NCI-H1092 (cell line): ENCODE measurements at regions not wholly inside any gene's neighbourhood (a gene's known extent, or its start where the extent isn't known, plus 50 kb on each side); places are given as distances from the start of the nearest gene placed in this dataset.
A peak's percentile ranks its signal among the peaks of the same experiment; 100 is the strongest.

Experiments
- DNase-seq: peaks from one replicate; lab custom pipeline; 2025; lab: John Stamatoyannopoulos, UW

DNA sequence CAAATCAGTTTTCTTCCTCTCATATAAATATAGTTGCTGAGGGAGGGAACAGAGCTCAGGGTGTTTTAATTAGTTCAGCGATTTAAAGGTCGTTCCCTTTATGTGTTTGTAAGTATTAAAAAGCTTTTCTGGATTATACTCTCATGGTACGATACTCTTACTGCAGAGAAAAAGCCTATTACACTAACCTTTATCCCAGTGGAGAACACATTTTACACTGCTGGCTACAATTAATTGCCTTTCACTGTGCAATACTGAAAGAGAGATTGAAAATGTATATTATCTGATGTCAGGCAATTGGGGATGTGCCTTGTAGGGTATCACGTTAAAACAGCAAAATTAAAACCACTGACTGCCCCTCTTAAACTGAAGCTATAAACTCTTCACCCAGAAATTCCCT lies 526.9 kb upstream of the SGCG start:
- no peak for DNase-seq

DNA sequence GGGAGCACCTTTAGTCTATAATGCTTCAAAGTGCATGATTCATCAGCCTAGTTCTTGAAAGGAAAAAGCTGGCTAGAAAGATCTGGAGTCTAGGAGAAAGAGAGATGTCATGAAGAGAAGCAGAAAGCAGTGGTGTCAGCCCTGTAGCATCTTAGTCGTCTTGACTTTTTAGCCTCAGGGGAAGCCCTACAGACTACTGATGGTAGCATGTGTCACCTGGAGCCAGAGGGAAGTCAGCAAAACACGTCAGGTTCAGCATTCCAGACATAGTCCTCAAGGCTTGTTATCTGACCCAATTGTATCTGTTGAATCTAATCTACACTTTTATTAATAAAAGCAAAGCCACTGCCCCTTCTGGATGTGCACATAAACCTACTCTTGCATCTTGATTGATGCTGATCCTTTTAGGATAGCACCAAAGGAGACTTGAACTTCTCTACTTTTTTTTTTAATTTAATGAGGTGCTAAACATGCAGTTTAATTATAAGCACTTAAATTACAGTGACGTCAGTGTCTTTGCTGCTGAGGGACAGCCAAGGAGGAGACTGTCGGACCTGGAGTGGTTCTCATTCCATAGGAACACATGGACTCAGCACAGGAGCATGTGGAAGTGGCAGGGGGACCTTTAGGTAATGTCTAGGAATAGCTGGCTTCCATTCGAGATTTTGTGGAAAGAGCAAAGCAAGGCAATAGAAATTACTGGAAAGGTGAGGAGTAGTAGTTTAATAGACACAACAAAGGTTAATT lies 525.5 kb upstream of the SGCG start:
- no peak for DNase-seq

DNA sequence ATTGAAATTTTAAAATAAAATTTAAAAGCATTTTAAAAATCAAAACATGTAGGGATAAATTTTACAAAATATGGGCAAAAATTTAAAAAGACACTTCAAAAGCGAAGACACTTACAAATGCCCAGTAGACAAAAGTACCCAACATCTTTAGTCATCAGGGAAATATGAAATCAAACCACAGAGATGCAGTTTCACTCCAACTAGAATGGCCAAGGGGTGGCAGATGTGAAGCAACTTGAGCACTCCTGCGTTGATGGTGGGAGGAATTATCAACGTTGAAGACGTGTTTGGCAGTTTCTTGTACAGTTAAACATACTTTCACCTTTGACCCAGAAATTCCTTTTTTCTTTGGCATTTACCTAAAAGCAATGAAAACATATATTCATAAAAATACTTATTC lies 518.0 kb upstream of the SGCG start:
- DNase-seq: no peak

DNA sequence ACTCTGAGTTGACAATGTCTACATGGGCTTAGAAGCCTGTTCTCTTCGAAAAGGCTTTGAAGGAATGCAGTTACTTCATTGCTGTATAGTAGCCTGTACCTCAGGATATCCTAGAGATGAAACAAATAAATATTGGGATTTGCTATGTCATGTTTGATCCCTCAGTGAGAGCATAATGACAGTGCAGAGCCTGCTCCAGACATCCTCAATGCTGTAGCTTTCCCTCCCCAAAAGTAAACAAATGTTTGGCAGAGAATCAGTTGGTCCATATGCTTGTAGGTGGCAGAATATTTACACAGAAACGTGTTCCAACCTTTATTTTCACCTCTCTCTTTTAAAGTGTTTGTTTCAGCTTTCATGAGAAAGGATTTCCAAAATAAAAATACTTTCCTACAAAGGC lies 515.3 kb upstream of the SGCG start:
- DNase-seq: peak; percentile 68

DNA sequence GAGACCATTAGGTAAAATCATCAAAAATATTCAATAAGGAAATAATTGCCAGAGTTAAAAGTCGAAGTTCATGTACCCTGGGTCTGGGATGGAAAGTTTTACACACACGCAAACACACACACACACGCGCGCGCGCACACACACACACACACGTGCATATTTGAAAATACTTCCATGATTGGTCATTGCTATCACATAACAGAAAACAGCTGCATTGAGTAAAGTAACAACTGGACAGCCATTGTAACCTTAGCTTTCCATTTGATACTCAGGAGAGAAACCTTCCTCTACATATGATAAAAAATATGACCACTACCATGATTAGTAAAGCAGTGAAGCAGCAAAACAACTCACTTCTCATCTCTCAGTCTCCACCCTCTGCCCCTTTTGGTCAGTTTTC lies 490.0 kb upstream of the SGCG start:
- DNase-seq: no peak

DNA sequence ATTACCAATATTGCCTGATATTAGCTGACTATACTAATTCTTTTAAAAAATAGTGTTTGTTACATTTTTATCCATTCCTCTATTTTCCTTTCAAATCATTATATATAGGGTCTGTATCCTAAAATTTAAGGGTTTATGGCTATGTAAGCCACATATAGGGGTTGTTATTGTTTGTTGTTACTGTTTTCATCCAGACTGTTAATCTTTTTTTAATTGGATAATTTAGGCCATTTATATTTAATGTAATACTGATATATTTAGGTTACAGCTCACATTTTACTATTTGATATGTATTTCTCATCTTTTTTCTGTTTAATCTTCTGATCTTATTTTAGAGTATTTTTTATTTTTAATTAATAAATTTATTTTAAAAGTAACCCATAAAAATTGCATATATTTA lies 487.1 kb upstream of the SGCG start:
- DNase-seq: no peak

DNA sequence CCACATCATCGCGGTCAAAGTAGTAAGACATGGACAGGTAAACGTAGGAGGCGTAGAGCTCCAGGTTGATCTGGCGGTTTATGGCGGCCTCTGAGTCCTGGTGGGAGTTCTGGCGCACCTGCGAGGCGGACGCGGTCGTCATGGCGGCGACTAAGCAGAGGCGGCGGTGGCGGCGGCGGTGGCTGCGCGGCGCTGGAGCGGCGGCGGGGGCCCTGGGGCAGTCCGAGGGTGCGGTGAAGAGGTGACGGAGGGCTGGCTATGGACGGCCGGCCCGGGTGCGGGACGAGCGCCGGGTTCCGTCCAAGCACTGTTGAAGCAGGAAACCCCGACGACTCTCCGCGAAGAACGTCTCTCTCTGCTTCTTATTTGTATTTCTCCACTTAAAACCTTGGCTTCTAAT lies 484.3 kb upstream of the SGCG start:
- no peak for DNase-seq

DNA sequence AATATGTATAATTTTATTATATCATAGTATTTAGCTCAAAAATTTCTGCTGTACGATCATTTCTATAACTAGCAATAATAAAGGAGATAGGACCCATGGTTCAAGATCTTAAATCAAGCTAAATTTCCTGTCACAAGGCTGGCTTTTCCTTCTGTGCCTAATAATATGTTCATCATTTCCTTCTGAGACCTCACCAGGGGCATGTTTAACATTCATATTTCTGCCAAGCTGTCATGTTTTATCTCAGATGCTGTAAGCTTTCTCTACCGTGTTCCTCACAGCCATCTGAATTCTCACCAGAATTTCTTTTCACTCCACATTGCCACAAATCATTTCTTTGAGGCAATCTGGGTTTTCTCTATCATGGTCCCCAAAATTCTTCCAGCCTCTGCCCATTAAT lies 482.3 kb upstream of the SGCG start:
- DNase-seq: no peak

DNA sequence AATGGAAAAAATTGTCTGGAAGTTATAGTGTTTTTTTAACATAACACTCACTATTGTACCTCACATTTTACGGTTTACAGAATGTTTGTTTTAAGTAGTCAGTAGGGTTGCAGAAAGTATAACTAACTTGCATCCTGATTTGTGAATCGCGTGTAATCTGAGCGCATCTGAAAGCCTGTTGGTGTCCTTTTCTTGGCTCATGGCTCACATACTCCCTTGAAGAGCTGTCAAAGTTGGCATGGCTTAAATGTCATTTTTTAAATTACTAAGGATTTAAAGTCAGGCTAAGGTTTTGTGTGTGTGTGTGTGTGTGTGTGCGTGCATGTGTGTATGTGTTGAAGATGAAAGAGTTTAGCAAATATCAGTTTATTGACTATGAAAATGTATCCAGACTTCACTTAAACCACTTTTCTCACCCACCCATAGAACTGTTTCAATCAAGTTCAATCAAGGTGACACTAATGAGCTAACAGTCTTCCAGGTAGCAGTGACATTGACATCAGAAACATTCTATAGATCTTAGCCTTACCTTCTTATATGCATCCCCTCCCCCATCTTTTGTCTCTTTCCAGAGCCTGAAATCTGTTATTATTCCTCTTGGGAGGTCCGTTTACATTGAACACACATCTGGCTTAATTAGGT lies 480.4 kb upstream of the SGCG start:
- no peak for DNase-seq

DNA sequence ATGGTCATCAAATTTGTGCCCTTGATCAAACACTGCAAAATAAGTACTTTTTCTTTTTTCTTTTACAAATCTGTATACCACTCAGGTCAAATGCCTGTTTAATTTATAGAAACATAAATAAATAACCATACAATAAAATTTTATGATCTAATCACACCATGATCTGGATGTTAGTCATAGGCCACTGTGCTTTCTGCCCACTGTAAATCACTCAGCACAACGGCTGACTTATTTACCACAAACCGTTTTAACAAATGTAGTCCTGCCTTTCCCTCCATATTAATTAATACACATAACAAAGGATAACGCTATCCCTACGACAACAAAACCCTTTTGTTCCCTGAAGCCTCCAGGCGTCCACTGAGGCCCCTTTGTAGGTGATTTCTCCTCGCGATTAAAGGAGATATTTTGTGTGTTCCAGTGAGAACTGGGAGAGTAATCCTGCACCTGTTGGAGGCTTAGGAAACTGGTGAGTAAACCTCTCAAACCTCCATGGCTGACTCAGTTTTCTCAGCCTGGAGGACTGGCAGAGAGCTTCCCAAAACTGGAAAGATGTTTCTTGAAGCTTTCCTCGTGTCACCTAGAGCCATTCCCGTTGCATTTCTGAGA lies 477.1 kb upstream of the SGCG start:
- no peak for DNase-seq

DNA sequence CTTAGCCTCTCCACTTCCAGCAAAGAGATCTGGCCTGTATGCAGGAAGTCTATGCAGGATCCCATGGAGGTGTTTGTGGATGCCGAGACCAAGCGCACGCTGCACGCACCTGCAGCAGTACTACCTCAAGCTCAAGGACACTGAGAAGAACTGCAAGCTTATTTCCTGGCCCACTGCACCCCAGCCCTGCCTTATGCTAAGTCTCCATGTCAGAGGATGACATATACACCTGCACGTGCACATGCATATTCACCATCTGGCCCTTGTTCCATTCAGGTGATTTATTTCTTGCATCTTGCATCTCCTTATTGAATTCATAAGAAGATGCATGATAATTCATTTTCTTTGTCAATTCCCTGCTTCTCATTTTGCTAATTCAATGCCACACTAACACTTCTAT lies 472.8 kb upstream of the SGCG start:
- DNase-seq: no peak

DNA sequence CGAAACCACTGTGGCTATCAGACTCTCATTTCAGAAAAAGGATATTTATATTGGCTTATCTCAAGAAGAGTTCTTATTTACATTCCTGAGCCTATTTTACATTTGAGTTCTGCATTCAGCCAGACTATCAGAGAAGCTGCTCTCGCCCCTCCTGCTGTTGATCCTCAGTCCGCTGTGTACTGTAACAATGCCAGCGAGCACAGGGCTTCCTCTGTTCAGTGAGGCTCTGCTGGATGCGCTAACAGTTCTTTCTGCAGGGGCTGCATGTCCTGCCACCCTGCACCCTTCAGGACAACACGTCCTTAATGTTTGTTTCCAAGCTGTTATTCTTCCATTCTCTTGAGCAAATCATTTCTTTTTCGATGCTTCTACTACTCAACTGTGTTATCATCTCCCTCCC lies 463.7 kb upstream of the SGCG start:
- no peak for DNase-seq

DNA sequence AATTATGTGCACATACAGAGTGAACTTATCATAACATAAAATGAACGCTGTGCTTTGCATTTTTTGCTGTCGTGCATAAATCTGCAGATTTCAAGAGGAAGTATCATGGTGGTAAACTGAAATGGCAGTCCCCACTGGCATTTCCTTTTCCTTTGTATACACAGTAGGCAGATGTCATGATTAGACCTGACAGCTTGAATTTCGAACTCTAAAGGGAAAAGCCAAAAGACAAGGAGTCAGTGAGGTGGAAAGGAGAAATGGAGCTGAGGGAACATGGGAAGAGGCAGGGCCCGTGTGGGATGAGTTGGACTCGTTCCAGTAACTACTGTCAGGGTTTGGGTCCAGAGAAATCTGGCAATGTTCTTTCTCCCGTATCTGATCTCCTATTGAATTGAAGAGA lies 454.1 kb upstream of the SGCG start:
- DNase-seq: no peak

DNA sequence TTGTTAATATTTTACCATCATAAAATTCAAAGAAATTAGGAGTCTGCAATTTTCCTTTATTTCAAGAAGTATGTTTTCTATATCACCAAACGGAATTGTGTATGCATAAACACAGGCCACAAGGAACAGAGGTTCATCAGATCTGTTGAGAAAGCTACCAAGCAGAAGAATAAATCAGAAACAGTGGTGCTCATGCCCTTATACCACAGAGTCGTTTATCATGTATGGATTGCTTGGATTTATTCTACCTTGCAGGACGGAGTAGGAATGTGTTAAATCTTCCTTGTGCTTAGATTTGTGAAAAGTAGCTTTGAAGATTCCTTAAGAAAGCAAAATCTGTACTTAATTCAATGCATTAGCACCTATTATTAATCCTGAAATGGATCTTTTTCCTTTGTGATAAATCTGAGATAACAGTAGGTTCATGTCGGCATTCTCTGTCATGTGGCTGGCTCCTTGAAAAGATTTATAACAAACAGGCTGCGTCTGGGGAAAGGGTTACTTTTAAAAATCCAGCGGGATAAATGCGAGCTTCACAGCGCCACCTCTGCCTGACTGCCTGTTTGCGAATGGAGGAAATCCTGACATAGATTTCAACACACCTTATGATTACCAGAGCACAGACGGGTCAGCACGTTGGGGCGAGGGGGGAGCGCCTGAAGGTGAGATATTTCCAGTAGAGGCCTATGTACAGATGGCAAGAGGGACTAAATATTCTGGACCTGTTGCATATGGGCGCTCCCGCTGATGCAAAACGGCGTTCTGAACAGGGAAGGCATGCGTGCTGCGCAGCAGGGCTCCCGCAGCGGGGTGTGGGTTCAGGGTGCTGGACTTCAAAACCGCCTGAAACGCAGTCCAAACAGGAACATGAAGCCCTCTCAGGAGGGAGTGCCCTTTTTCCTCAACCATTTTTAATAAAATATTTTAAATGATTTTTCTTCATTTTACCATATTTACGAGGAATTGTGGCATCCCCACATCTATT lies 445.5 kb upstream of the SGCG start:
- DNase-seq: no peak

DNA sequence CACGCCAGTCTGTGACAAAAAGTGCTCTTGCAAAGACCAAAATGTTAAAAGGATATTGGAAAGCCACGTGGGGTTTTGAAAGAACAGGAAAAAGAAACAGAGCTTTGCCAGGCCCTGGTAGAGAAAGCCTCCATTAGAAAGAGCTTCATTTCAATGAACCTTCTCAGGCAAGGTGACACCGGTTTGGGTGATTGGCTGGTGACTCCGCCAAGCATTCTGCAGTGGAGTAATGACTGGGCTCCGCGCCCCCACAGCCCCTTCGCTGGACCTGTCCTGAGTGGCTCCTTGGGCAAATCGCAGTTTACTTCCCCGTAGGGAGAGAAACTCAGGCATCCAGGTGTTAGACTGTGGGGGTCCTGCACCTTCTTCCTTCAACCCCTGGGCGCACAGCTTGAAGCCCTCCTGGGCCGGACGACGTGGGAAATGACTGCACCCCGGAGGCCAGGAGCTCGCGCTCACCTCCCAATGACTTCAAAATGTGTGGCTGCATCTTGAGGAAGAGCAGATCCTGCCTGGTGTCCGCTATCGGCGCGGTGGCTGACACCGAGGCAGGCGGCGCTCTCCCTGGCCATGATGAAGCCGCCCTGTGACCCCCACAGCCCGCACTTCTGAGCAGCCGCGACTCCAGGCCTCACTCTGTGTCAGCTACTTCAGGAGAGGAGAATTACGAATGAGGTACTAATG lies 444.6 kb upstream of the SGCG start:
- DNase-seq: no peak

DNA sequence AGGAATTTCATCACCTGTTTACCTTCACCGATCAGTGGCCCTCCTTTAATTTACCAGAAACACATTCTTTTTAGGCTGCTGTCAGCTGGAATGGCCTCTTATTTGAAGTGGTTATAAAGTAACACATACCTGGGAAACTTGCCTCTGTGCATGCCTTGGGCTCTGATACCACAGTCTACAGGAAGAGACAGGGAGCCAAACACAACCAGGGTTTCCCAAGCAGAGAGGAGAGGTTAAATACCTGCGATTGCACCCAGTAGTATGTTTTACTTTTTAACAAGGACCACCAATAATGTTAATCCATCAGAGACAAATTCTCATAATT lies 444.0 kb upstream of the SGCG start:
- no peak for DNase-seq

DNA sequence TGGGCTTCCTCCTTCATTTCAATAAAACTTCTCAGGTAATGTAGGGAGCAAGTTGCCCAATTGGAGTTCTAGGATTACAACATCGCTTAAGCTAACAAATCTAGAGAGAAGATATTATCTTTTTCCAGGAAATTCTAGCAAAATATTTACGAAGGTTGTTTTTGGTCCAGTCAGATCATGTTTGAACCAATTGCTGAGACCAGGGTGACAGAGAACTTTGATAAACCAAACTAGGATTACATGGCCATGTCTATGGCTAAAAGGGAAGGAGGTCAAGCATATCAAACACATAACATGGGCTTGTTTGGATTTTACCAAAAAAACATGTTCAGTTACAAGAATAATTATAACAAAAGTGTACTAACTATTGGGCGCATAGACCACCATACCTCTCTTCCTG lies 442.4 kb upstream of the SGCG start:
- no peak for DNase-seq

DNA sequence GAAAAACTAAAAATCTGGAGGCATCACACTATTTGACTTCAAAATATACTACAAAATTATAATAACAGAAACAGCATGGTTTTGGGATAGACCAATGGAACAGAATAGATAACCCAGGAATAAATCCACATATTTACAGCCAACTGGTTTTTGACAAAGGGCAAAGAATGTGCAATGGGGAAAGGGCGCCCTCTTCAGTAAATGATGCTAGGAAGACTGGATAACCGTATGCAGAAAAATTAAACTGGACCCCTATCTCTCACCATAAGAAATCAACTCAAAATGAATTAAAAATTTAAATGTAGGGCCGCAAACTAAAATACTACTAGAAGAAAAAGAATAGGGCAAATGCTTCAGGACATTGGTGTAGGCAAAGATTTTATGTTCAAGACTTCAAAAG lies 440.5 kb upstream of the SGCG start:
- no peak for DNase-seq

DNA sequence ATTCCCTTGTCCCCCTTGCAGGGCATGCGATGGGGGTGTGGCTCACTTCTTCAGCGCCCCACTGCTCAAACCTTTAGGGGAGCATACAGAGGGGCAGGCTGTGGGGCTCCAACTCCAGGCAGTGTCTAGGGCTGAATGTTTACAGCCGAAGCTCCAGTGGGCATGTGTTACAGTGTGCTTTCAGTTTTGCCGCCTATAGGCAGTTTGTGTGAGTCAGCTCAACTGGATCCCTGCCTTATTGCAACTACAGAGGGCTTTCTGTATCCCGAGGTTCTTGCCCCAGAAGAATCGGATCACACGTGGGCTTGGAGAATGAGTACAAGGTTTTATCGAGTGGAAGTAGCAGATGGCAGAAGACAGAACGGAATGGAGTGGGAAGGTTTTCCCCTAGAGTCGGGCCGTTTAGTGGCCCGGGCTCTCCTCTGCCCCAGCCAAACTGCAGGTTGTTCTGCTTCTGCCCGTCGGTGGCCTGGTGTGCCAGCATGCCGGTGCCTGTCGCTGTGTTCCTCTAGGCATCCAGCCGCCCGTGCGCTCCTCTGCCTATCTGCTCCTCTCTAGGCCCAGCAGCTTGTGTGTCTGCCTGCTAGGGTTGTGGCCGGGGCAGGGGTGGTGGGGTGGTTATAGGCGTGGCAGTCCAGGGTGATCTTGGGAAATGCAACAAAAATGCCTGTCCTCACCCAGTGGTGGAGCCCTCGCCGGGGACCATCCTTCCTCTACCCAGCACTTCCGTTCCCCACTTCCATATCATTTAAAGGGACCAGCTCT lies 435.9 kb upstream of the SGCG start:
- no peak for DNase-seq

DNA sequence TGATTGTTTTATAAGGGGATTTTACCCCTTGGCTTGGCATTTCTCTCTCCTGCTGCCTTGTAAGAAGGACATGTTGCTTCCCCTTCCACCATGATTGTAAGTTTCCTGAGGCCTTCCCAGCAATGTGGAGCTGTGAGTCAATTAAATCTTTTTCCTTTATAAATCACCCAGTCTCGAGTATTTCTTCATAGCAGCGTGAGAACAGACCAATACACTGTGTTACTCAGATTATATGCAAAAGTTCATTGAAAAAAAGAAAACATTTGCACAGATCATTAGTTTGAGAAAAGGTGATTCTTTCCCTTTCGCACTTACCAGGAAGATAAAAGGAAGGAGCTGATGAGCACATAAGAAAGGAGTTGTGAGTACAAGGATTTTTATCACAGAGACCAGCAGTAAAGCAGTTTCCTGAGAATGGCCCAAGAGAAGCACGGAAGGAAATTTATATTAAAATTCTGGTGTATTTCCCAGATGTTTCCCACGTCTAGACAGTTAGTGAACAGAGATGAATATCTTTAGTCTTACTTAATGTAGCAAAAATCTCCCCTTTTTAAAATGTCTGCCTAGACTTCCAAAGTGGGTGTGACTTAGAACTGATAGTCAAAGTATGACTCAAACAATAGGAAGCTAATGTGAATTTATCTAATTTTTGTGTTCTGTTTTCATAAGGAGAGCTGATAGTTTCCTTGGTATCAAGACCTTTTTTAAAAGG lies 431.8 kb upstream of the SGCG start:
- no peak for DNase-seq

DNA sequence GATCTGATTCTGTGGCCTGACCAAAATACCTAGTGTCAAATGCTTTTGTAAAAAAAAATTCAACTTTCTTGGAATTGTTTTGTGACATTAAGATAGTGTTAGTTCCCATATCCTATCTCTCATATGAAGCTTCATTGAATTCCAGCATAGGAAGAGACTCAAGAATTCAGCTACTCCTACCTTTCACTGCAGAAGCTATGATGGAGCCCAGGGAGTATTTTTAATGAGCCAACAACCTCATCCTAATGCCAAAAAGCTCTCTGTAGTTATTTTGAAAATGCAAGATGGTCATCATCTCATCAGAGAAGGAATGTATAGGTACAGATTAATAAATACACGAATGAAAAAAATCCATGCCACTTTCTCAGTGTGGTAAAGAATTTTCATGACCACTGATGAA lies 431.2 kb upstream of the SGCG start:
- DNase-seq: no peak
